OCI-LY7 (cell line): ENCODE measurements at regions not wholly inside any gene's neighbourhood (a gene's known extent, or its start where the extent isn't known, plus 50 kb on each side); places are given as distances from the start of the nearest gene placed in this dataset.

Source experiments
- CTCF ChIP-seq: fragments of 200-600 bp; sonication (generic); conservative IDR thresholded peaks from 2 replicates; pipeline ENCODE4 v1.5.1; 2014; ENCODE audit warnings: mild to moderate bottlenecking, antibody characterized with exemption, low read length, moderate library complexity, mixed read lengths
- EZH2phosphoT487 ChIP-seq: fragments of 200-600 bp; sonication (generic); IDR thresholded peaks from 2 replicates; pipeline ENCODE4 v1.6.1; 2018; ENCODE audit warnings: low read depth, borderline replicate concordance, mild to moderate bottlenecking, mixed run types, antibody characterized with exemption, low read length, moderate library complexity, mixed read lengths

GRCh38 chr5:3143382-3143781 is 391.9 kb upstream of the IRX2 start:
- TF ChIP-seq CTCF (no peak), EZH2phosphoT487 (no peak)
